Right lobe of liver (tissue), 4 donors: ENCODE measurements at regions not wholly inside any gene's neighbourhood (a gene's known extent, or its start where the extent isn't known, plus 50 kb on each side); places are given as distances from the start of the nearest gene placed in this dataset.

Experiments
- POLR2A ChIP-seq: fragments of 450-650 bp; IDR thresholded peaks from one replicate; pipeline ENCODE4 v1.6.1; 2017; ENCODE audit warnings: antibody characterized with exemption, mild to moderate bottlenecking
- TF ChIP-seq, protein P1 (sequence below), 4 donors: fragments of 200-600 bp in 3 of 4; fragments of 450-650 bp in 1 of 4; IDR thresholded peaks; one replicate each; pipeline versions ENCODE4 v1.5.1 to v1.8.0; 2016 to 2022; ENCODE audit warnings: antibody characterized with exemption in 4 of 4, mild to moderate bottlenecking in 2 of 4
- donor health status: DM: no; HTN: no; CAD: no.
- donor health status: DM: no; HTN: no; CAD: no.
- donor health status: DM: no; HTN: yes; CAD: no.

GRCh38 chr15:69780981-69781380 is 316.7 kb downstream of the TLE3 start:
- TF ChIP-seq, protein P1, sequence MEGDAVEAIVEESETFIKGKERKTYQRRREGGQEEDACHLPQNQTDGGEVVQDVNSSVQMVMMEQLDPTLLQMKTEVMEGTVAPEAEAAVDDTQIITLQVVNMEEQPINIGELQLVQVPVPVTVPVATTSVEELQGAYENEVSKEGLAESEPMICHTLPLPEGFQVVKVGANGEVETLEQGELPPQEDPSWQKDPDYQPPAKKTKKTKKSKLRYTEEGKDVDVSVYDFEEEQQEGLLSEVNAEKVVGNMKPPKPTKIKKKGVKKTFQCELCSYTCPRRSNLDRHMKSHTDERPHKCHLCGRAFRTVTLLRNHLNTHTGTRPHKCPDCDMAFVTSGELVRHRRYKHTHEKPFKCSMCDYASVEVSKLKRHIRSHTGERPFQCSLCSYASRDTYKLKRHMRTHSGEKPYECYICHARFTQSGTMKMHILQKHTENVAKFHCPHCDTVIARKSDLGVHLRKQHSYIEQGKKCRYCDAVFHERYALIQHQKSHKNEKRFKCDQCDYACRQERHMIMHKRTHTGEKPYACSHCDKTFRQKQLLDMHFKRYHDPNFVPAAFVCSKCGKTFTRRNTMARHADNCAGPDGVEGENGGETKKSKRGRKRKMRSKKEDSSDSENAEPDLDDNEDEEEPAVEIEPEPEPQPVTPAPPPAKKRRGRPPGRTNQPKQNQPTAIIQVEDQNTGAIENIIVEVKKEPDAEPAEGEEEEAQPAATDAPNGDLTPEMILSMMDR (IDR thresholded peaks at IDR 0.05) = no peak
- TF ChIP-seq POLR2A = no peak
